Activated CD4-positive, alpha-beta T cell treated with anti-CD3 and anti-CD28 coated beads, Interleukin-2, amount 50 U/mL, for 24 hours (primary cell): ENCODE measurements at regions not wholly inside any gene's neighbourhood (a gene's known extent, or its start where the extent isn't known, plus 50 kb on each side); places are given as distances from the start of the nearest gene placed in this dataset.
"Not testable (repeated sequence)": the region's sequence is repeated elsewhere in the genome, so short reads cannot be mapped to it uniquely, and the experiment has no call there.

Source experiments
- DNase-seq, 2 donors: peaks; one replicate each; pipeline ENCODE4 v3.0.0-alpha.2; 2020; ENCODE audit warnings: low read depth in 1 of 2, low spot score in 1 of 2

DNA sequence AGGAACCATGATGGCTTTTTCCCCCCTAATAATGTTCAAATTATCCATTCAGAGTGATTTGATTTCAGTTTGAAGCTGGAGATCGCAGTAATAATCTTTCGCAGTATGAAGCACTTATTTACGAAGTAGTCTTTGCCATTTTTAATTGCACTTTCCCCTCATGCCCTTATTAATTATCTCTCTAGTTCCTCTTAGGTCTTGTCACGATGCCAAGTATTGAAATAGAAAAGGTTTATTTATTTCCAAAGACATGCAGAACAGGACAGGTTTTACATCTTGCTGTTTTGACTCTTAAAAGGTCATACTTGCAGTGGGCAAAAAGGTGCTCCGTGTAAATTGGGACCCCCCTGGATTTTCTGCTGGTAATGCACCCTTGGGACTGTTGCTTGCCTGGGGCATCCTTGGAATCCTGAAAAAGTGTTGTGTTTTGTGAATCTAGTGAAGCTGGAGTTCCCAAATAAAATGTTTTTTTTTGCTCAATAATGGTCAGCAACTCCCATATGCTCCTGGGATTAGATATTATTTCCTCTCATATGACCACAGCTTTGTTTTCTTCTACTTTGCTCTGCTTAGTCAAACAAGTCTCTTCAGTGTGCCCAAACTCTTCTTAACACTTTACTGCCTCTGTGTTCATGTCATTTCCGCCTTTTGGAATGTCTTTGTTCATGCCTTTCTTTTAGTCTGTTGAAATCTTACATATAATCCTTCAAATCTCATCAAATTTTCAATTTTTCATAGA is 278.3 kb downstream of the TMEM38B start:
- no peak for DNase-seq

DNA sequence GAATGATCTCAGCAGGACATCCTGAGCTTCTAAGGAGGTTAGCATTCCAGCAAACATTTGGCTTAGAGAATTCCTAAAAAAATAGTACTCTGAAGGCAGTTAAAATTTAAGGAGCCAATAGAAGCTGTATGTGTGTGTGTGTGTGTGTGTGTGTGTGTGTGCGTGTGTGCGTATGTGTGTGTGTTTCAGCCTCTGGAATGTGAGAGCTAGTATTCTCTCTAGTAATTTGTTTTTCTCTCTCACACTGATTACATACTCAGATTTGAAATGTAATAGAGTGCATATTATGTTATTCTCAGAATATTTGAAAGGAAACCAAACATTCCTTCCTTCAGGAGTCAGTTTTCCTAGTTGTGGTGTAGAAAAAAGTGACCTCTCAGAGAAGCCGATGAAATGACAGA is 279.6 kb downstream of the TMEM38B start:
- DNase-seq, result no peak

DNA sequence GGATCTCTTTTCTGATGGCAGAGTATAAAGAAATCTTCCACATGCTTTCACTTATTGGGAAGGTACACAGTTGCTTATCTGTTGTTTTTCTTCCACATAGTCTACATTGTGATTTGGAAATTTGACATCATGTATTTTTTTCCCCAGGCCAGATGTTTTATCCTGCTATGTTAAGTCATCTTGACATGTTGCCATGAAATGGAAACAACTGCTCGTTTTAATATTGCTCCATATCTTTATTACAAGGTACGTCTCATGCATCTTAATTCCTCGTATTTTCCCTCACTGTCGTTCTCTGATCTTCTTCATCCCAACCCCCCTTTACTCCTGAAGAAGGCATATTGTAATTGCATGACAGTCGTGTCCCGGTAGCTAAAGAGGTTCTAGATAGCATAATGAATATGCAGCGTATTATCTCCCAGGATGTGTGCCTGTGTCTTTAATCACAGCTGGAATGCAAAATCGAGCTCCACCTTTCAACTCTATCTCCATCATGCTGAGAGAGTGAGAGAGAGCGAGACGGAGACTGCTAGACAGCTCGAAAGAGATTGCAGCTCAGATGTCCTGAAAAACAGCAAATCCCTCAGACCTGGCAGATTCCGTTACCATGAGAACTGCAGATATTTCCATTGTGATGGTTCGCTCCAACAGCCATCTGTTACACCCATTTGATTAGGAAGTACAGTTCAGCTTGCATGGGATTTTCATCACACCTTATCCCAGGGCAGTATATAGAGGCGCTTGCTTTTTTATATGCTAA is 281.7 kb downstream of the TMEM38B start:
- no peak for DNase-seq

DNA sequence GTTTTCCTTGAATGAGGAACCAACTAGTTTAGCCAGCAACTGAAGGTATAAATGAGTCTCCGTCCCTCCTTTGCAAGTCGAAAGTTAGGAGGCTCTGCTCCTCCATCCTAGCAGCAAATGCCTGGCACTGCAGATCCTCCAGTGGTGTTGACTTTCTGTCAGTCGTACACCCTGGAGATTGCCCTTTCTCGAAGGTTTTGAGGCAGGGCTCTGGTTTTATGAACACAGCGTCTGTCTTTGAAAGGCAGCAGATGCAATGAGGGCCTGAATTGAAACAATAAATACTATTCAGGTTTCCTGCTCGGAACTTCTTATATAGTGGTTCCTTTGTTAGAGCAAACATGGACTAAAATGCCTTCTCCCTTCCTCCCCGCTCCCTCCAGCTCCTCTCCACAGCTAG is 284.0 kb downstream of the TMEM38B start:
- DNase-seq, result no peak

DNA sequence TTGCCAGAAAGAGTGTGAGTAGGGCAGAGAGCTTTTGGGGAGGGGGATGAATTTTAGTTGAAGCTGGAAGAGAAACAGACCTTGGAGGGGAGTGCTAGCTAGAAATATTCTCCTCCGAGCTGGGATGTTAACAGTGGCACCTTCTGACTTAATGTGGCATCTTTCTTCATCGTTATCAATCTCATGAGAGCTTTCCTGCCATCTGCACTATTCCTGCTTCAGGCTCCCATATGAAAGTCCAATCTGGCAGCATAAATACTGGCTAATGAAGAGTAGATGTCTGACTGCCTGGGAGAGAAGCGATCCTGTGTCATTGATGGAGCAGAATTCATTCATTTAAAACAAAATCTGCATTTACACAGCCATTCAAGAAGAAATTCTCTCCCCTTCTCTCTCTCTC is 284.5 kb downstream of the TMEM38B start:
- DNase-seq, result no peak

DNA sequence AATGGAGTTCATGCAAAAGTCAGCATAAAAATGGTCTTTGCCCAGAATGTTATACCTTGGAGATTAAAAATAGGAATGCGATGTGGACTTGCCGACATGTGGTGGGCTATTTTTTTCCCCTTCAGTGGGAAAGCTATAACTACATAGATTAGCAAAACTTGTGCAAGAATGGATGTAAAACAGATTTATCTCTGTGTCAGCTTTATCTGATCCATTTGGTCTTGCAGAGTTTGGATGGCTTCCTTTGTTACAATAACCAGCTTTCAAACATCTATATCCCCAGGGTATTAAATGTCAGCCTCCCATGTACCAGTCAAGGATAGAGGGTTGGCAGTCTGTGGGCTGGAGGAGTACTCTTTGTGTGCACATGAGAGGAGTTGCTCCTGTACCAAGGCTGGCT is 284.9 kb downstream of the TMEM38B start:
- DNase-seq, result no peak

DNA sequence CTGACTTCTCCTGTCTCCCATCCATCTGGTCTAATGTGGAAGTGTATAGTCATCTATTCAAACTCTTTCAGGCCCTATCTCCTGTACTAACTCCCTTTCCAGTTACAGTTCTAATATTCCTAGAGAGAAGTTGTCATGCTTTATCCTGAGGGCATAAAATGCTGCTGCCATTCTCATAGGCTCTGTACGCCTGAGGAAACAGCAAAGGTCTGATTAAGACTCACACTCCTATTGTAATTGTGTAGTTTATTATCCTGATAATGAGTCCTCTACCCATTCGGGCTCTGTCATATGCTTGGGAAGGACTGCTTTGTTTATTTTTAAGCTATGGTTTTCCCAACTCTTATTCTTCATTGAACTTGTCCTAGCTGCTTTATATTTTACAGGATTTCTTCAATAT is 290.4 kb downstream of the TMEM38B start:
- DNase-seq, result no peak

DNA sequence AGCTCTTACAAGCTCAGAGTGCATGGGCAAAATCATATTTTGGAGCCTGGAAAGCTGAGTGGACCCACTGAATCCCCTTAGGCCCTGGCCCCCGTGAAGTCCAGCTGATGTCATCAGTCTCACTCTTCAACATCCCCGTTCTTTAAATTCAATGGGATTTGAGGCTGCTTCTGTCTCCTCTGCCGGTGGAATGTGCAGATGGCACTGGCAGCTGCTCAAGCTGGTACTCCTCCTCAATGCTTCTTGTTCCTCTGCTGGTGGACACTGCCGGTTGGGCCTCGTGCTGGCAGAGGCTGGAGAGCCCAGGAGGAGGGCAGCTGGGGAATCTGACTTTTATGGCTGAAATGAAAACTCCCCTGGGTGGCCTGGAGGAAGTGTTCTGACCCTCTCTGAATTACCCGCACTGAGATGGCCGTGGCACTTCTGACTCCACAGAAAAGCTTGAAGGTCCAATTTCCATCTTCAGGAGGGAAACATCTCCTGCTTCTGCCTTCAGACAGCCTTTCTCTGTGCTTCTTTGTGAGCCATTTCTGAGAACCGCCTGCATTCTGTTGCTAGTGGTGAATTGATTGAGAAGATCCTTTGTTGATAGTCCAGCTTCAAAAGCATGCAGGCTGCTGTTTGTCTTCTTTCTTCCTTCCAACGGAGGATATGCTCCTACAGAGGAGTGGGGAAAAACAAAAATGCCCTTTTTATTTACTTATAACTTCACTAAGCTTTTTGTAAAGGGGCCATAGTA is 298.9 kb downstream of the TMEM38B start:
- no peak for DNase-seq

DNA sequence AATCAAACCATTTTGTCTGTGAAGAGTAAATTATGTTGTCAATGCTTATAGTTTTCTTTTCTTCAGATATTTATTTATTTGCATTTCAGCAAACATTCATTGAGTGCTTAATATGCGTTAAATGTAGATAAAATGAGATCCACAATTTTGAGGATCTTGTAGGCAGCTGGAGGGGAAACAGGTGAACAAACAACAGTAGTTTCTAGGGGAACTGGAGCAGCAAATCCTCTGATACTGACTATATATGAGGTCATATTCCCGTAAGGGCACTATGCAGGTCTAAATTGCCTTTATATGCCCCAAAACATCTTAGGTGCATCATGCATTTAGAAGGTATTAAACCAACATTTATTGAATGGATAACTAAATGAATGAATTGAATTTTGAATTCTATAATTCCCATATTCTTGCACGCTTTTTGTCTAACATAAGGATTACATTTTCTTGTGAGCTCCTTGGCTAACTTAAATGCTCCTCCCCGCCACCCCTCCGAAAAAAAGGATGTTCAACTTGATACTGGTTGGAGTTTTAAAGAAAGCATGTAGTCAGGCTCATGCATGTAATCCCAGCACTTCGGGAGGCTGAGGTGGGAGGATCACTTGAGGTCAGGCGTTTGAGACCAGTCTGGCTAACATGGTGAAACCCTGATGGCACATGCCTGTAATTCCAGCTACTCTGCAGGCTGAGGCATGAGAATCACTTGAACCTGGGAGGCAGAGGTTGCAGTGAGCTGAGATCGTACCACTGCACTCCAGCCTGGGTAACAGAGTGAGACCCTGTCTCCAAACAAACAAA is 299.8 kb downstream of the TMEM38B start:
- DNase-seq, result no peak

DNA sequence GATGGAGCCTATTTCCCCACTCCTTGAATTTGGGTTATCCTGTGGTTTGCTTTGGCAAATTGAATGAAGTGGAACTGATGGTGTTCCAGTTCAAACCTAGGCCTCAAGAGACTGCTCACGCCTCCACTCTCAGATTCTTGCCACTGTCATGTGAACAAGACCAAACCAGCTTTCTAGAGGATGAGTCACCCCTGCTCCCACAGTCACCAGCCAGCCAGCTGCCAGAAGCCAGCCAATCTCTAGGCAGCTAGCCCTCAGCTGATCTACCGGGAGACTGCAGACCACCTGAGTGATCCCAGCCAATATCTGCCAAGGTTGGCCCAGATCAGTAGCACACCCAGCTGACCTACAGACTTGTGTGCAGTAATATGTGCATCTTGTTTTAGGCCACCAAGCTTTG is 300.6 kb downstream of the TMEM38B start:
- no peak for DNase-seq

DNA sequence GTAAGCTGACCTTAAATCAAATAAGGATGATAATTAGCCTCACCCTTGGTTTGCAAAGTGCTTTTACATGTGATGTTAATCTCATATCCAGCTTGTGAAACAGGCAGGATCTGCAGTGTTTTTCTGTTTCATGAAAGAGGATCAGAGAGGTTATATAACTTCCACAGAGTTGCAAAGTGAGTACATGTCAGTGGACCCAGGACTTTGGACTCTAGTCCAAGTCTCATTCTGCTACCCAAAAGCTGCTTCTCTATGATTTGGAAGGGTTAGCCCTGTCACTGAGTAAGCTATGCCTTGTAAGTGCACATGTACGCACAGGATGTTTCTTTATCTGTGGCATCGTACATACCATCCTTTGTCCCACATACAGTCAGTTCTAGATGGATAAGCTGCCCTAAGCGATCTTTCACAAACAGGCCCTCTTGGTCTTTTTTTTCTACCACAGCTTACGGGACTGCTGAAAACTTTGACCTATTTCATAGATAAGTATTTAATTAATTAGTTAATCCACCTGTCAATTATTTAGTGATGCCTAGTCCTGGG is 322.9 kb downstream of the TMEM38B start:
- DNase-seq, result no peak

DNA sequence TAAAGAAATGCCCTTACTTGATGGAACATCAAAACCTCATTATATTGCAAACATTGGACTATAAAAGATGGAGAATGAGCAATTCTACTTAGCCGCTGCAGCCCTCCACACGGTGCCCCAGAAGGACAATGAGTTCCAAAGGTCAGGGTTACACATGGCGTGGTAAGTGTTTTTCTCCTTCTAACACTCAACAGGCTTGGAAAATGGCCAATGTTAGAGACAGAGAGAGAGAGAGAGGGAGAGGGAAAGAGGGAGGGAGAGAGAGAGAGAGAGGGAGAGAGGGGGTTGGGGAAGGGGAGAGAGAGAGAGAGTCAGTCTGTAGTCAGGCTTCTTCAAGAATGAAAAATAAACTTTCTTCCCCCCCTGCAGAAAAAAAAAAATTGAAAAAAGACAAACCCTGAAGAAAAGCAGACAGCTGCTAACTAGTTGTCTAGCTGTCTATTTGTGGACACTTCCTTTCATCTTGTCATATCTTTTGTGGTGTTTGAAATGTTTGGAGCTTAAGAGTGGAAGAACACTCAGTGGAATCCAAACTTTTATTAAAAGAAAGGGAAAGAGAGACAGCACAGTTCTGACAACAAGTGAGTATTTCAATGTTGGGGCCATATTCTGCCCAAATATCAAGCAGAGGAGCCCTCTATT is 324.8 kb downstream of the TMEM38B start:
- DNase-seq, result no peak

DNA sequence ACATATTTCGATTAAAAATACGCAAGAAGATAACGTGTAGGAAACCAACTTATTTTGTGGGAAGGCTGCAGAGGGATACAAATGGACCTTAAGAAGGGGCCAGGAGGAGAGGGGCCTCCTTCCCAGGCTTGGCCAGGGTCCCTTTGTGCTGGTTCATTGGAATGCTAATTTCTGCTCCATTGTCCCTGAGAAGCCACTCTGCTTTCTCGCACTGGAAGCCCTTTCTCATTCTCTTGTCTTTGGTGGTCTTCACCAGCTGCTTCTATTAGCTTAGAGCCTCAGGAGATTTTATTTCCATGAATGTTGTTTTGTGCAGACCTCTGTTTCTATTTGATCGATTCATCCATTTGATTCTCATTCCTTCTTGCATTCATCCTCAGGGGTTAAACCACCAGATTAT is 325.4 kb downstream of the TMEM38B start:
- DNase-seq, result no peak

DNA sequence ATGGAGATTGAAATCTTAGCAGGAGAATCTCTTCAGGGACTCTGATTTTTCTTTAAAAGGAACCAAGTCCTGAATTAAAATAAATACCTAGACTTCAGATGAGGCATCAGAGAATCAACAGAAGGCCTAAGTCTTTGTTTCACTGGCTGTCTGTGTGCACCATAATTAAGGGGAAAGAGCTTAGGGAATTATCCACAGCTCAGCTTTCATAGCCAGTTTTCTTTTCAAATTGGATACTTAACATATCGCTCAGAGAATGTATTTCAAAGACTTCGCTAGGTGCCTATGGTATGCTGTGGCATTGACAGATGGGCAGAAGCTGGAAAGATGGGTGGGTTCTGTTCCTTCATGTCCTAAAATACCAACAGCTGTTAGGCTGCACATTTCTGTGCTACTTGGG is 325.8 kb downstream of the TMEM38B start:
- DNase-seq, result no peak

DNA sequence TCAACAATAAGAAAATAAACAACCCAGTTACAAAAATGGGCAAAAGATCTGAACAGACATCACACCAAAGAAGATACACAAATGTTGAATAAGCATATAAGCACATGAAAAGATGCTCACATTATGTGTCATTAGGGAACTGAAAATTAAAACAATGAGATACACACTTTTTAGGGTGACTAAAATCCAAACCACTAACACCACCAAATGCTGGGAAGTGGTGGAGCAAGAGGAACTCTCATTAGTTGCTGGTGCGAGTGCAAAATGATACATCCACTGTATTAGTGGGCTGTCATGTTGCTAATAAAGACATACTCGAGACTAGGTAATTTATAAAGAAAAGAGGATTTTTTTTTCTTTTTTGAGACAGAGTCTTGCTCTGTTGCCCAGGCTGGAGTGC is 329.1 kb downstream of the TMEM38B start:
- DNase-seq, result no peak

DNA sequence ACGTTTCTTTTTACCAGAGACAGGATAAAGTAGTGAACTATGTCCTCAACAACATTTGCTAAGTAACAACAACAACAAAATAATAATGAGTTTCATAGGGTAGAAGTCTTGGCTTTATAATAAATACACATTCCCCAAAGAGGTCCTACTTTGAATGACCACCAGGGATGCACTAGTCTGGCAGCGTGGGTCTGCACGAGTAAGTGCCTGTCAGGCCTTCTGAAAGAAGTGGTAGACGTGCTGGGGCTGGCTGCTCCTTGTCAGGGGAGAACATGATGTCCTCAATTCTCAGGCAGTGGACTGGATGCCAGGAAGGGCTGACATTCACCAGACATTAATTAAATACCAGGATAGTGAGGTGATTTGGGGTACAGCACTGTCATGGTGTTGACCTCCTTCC is 331.1 kb downstream of the TMEM38B start:
- DNase-seq, result no peak

DNA sequence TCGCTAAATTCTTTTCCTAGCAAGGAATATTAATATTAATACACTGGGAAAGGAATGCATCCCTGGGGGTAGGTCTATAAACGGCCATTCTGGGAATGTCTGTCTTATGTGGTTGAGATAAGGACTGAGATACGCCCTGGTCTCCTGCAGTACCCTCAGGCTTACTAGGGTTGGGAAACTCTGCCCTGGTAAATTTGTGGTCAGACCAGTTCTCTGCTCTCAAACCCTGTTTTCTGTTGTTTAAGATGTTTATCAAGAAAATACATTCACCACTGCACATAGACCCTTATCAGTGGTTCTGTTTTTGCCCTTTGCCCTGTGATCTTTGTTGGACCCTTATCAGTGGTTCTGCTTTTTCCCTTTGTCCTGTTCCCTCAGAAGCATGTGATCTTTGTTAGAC is 335.8 kb downstream of the TMEM38B start:
- not testable (repeated sequence) for DNase-seq

DNA sequence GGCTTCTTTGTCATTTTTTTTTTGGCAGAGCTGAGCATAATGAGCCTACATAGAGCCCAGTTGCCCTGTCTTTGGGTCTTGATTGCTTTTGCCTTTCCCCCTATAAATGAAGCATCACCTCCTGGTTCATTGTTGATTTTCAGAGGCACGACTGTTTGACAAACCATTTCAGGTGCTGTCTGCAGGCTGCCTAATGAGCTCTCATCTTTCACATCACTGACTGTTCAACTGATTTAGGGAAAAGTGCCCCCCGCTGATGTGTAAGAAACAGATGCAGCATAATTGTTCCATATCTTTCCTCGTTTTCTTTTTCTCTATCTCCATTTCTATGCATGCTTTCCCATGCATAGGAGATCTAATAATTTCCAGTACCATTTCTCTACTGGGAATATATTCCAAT is 338.6 kb downstream of the TMEM38B start:
- no peak for DNase-seq

DNA sequence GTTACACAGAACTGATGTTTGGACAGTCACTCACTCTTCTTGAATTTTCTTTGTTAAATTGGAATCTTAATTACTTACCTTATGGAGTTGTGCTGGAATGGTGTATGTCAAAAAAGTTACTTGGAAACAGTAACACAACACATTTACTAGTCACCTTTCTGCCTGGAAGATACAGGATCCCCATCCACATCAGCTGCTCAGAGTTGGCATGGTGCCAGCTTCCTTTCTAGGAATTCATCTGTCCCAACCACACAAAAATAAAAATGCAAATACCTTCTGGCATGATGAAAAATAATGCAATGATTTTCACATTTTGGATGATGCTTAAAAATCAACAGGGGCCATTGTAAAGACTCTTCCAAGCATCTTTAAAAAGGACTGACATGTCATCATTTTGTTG is 341.5 kb downstream of the TMEM38B start:
- DNase-seq, result no peak

DNA sequence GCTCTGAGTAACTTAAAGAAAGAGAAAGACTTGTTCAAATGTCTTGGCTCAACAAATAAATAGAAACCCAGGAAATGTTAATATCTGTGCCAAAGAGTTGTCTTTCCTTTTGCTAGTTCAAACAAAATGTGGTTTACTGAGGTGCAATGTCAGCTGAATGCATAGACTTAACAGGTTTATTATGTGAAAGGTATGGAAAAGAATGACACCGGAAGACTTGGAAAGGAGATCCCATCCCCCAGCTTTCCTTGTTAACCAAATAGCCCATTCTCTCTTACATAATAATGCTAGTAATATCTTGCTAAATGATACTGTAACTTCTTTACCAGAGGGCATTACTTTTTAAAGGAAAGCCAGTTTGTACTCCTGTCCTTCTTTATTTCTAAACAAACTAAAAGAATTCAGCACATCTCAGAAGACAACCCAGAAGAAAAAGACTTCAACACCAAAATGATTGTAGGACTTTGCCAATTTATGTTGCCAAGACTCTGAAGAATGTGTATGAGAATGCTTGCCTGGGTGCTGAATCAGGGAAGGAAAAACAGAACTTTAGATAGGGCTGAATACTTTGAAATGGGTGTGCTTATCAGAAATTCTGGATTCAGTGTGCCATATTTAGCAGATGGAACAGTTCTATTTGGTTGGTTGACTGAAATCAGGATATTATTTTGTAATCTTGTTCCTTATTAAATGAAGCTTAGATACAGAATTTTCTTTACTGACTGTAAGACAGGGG is 344.1 kb downstream of the TMEM38B start:
- no peak for DNase-seq
